Common myeloid progenitor, CD34-positive (primary cell): ENCODE measurements at regions not wholly inside any gene's neighbourhood (a gene's known extent, or its start where the extent isn't known, plus 50 kb on each side); places are given as distances from the start of the nearest gene placed in this dataset.
A peak's percentile ranks its signal among the peaks of the same experiment; 100 is the strongest.

Experiments used
- CTCF ChIA-PET: fragments of 350-600 bp; sonication (Branson Sonifier 250); formaldehyde crosslinking; loops from one replicate; lab custom pipeline; 2021; ENCODE audit warnings: antibody characterized with exemption; lab: Charles Lee
- POLR2A ChIA-PET: fragments of 350-600 bp; sonication (Branson Sonifier 250); formaldehyde crosslinking; loops from one replicate; lab custom pipeline; 2021; ENCODE audit warnings: antibody characterized with exemption; lab: Charles Lee
- DNase-seq, 3 donors: peaks; one replicate each; pipeline versions ENCODE4 v3.0.0 to v3.0.0-alpha.2; 2013
- H3K27ac ChIP-seq, 2 experiments: 1 replicate in 1 of 2; 2 replicates in 1 of 2; pipeline ENCODE4 v1.7.0; 2013; ENCODE audit warnings: inconsistent platforms in 2 of 2, low read length in 2 of 2, mild to moderate bottlenecking in 2 of 2, low read depth in 1 of 2, moderate library complexity in 1 of 2; ENCODE audit not compliant: severe bottlenecking in 2 of 2, insufficient read depth in 1 of 2, poor library complexity in 1 of 2
- H3K27me3 ChIP-seq, 5 experiments: replicated peaks in 2 of 5; 1 replicate in 3 of 5; 2 replicates in 2 of 5; pipeline versions ENCODE4 v1.6.1 to v1.7.0; 2013; ENCODE audit warnings: low read length in 4 of 5, mild to moderate bottlenecking in 2 of 5, moderate library complexity in 2 of 5, inconsistent platforms in 1 of 5; ENCODE audit not compliant: insufficient read depth in 5 of 5, control insufficient read depth in 4 of 5
- H3K36me3 ChIP-seq, 4 experiments: 1 replicate in 2 of 4; 2 replicates in 2 of 4; pipeline versions ENCODE4 v1.6.1 to v1.7.0; 2013; ENCODE audit warnings: low read length in 3 of 4, control low read depth in 1 of 4, mild to moderate bottlenecking in 1 of 4; ENCODE audit not compliant: control insufficient read depth in 4 of 4, insufficient read depth in 4 of 4
- H3K4me1 ChIP-seq, 4 experiments: 1 replicate in 3 of 4; 2 replicates in 1 of 4; pipeline versions ENCODE4 v1.6.1 to v1.7.1; 2013; ENCODE audit warnings: low read length in 3 of 4, mild to moderate bottlenecking in 3 of 4, control low read depth in 1 of 4, inconsistent platforms in 1 of 4, moderate library complexity in 1 of 4; ENCODE audit not compliant: control insufficient read depth in 4 of 4, insufficient read depth in 4 of 4; ENCODE audit errors: control extremely low read depth in 1 of 4
- H3K4me3 ChIP-seq, 7 experiments: 1 replicate in 4 of 7; 2 replicates in 3 of 7; pipeline versions ENCODE4 v1.5.1 to v1.7.0; 2013; ENCODE audit warnings: mild to moderate bottlenecking in 7 of 7, low read length in 6 of 7, moderate library complexity in 6 of 7, inconsistent platforms in 2 of 7, low read depth in 2 of 7, control low read depth in 1 of 7; ENCODE audit not compliant: insufficient read depth in 4 of 7, control insufficient read depth in 1 of 7; ENCODE audit errors: extremely low read depth in 1 of 7
- H3K9me3 ChIP-seq, 5 experiments: 1 replicate in 4 of 5; 2 replicates in 1 of 5; pipeline versions ENCODE4 v1.6.1 to v1.7.1; 2013; ENCODE audit warnings: low read length in 4 of 5, mild to moderate bottlenecking in 2 of 5, inconsistent platforms in 1 of 5, low read depth in 1 of 5, moderate library complexity in 1 of 5; ENCODE audit not compliant: control insufficient read depth in 4 of 5, insufficient read depth in 2 of 5; ENCODE audit errors: control extremely low read depth in 1 of 5
- WGBS: methylation state at CpG from one replicate; pipeline ENCODE4 v1.1.5; 2013; ENCODE audit not compliant: insufficient coverage; 5-methylcytosine and 5-hydroxymethylcytosine counted together

DNA sequence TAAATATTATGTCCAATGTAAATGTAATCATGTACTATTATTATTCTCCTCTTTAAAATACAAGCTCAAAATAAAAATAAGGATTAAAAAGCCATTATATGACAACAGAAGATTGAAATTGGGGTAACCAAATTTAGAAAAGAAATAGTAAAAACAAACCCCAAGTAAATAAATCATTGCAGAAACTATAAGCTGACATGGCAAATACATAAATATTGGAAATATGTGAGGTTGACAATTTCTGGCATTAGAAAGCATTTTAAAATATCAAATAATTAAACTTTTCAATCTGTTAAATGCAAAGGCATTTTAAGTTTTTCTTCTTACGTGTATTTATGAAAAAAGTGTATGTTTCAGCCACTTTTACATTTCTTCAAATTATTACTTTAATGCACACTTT, 394.7 kb upstream of the DACH1 start:
- WGBS: no CpG with 5 or more reads among the region's 1 CpG
- CTCF ChIA-PET: no interaction called here
- no peaks in the 10 kb centered on the region for H3K27me3 ChIP-seq
- no peaks in the 10 kb centered on the region for H3K4me1 ChIP-seq
- no peaks in the 10 kb centered on the region for H3K9me3 ChIP-seq
- no peak overlapping the region for H3K27ac ChIP-seq
- no peak for DNase-seq
- H3K36me3 ChIP-seq: no peaks in the 10 kb centered on the region
- H3K4me3 ChIP-seq: no peak overlapping the region
- POLR2A ChIA-PET: no interaction called here

DNA sequence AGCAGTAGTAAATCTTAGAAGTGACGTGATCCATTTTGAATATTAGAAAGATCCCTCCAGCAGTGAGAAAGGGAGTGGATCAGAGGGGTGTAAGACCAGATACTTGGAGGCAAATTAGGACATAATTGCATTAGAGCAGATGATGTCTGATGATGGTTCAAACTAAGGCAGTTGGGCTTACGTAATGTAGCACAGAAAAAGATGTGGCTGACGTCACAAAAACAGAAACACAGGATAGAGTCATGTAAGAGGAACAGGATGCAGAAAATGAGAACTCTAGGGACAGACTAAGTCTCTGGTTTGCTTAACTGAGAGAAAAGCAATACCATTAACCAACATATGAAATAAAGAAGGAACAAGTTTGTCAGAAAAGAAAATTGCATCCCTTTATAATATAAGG, 392.5 kb upstream of the DACH1 start:
- WGBS: 31% methylated on average over 3 of the region's 3 CpGs
- H3K36me3 ChIP-seq: no peaks in the 10 kb centered on the region
- POLR2A ChIA-PET: no interaction called here
- CTCF ChIA-PET: no interaction called here
- no peaks in the 10 kb centered on the region for H3K4me1 ChIP-seq
- H3K27ac ChIP-seq: no peak overlapping the region
- no peak overlapping the region for H3K4me3 ChIP-seq
- no peaks in the 10 kb centered on the region for H3K27me3 ChIP-seq
- DNase-seq: peak in 2 of 3 donors; percentile 4 to 13
- no peaks in the 10 kb centered on the region for H3K9me3 ChIP-seq

DNA sequence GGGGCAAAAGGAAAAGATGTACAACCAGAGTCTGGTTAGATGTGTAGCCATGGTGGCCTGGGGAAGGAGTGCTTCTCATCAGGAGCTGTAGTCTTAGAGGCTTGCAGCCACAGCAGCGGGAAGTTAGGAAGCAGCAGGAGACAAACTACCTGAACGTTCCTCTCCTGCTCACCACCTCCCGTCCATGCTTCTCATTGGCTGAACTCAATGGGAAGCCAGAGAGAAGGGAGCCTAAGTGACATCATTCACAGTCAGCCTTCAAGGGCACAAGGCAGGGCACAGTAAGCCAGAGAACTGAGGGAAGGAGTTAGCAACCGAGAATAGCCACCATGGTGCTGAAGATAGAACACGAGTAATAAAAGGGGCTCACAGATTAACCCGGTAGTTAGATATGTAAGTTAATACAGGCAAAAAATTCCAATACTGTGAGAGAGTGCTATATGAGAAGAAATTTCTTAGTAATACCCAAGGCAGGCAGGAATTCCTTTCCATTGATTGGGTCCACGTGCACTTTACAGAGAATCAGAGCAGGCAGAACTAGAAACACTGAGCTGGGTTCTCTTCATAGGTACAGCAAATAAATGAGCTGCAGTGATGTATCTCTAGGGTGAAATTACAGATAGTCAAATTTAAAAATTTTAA, 391.5 kb upstream of the DACH1 start:
- Histone ChIP-seq H3K4me1 (no peaks in the 10 kb centered on the region), H3K27me3 (no peaks in the 10 kb centered on the region), H3K4me3 (no peak overlapping the region), H3K27ac (no peak overlapping the region), H3K36me3 (no peaks in the 10 kb centered on the region), H3K9me3 (no peaks in the 10 kb centered on the region)
- WGBS: 86% methylated on average over 6 of the region's 7 CpGs
- POLR2A ChIA-PET: no interaction called here
- CTCF ChIA-PET: no interaction called here
- DNase-seq: no peak

DNA sequence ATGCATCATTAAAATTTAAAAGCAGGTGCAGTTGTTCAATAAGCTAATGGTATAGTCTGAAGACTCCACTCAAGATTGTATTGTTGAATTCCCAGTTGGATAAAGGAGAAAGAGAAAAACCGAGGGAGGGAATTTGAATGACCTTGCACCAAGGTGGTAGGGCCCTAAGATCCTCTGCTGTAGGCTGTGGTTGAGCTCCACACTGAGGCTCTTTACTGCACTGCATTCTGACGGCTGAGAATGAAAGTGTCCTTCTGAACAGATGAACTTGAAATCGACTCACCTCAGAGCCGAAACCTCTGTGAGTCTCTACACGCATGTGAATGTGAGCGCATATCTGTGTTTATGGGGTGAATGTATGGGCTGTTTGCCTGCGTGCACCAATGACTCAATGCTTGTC, 388.9 kb upstream of the DACH1 start:
- ChIA-PET CTCF (no interaction called here), POLR2A (no interaction called here)
- H3K36me3 ChIP-seq: no peaks in the 10 kb centered on the region
- 58% methylated on average over 7 of the region's 7 CpGs for WGBS
- peak; percentile 15 to 58 (median 51) for DNase-seq
- no peaks in the 10 kb centered on the region for H3K9me3 ChIP-seq
- no peaks in the 10 kb centered on the region for H3K27me3 ChIP-seq
- no peak overlapping the region for H3K27ac ChIP-seq
- H3K4me1 ChIP-seq: no peaks in the 10 kb centered on the region
- H3K4me3 ChIP-seq: no peak overlapping the region

DNA sequence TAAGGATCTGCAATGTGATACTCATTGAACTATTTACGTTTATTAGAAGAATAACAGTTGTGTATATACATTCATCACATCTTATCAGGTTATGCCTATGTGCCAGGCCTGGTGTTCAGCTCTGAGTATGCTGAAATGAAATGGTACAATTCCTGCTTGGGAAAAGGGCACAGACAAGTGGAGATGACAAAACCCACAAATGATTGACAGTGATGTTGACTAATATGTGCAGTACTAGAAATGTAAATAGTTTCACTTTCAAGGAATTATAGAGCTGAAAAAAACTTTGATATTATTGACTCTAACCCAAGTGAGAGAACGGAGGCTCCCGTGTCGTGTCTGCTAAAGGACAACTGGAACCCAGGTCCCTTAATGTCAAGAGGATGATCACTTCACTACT, 386.8 kb upstream of the DACH1 start:
- ChIA-PET CTCF (no interaction called here), POLR2A (no interaction called here)
- H3K27ac ChIP-seq: no peak overlapping the region
- H3K4me3 ChIP-seq: no peak overlapping the region
- no peaks in the 10 kb centered on the region for H3K27me3 ChIP-seq
- no peaks in the 10 kb centered on the region for H3K4me1 ChIP-seq
- no peaks in the 10 kb centered on the region for H3K36me3 ChIP-seq
- H3K9me3 ChIP-seq: no peaks in the 10 kb centered on the region
- WGBS: no CpG with 5 or more reads among the region's 4 CpGs
- DNase-seq: no peak

DNA sequence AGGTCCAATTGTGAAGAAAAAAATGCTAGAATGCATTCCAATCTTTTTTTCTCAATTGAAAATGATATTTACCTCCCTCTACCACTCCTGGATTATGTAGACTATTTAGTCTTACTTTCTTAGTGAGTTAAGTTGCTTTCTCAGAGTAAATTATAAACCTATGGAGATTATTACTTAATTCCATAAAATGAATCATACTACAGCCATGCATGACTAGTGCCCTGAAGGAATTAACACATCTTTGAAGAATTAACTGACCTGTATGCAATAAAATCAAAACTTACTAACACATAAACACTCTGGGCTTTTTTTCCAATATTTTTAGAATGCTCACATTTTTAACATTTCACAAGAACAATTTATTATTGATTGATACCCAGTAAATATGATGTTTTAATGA, 379.4 kb upstream of the DACH1 start:
- CTCF ChIA-PET: no interaction called here
- POLR2A ChIA-PET: no interaction called here

DNA sequence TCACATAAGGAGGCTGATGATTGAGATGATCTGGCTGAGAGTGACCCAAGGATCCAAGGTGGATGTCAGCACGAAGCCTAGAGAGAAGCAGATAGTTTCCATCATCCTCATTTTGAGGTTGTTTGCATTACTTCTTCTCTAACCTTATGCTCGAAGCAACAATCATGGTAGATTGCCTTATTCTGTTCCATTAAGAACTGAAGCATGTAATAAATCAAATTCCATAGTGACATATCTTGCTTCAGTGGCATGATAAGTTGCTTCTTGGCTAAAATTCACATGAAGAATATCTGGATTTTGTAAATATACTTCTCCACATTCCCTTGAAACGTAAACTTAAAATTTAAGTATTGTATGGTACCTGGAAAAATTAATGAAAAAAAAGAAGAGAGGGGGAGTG, 377.8 kb upstream of the DACH1 start:
- Histone ChIP-seq H3K4me1 (no peaks in the 10 kb centered on the region), H3K4me3 (no peak overlapping the region), H3K27ac (no peak overlapping the region), H3K9me3 (no peaks in the 10 kb centered on the region), H3K27me3 (no peaks in the 10 kb centered on the region), H3K36me3 (no peaks in the 10 kb centered on the region)
- CTCF ChIA-PET: no interaction called here
- DNase-seq: no peak
- POLR2A ChIA-PET: no interaction called here
- 100% methylated on average over 2 of the region's 3 CpGs for WGBS

More for the DNA sequence above, 379.4 kb upstream of the DACH1 start:
- no peak overlapping the region for H3K27ac ChIP-seq
- H3K27me3 ChIP-seq: no peaks in the 10 kb centered on the region
- no peak for DNase-seq
- H3K9me3 ChIP-seq: no peaks in the 10 kb centered on the region
- H3K4me1 ChIP-seq: no peaks in the 10 kb centered on the region
- H3K4me3 ChIP-seq: no peak overlapping the region
- H3K36me3 ChIP-seq: no peaks in the 10 kb centered on the region
